ENCODE measurements at regions not wholly inside any gene's neighbourhood (a gene's known extent, or its start where the extent isn't known, plus 50 kb on each side); places are given as distances from the start of the nearest gene placed in this dataset.

- H3K27ac ChIP-seq (ENCODE audit: low read depth in 2 of 2, low read length in 1 of 2): no peak overlapping the region
- H3K36me3 ChIP-seq (ENCODE audit: control insufficient read depth in 2 of 2, insufficient read depth in 2 of 2, low read length in 1 of 2): no peaks in the 10 kb centered on the region
- peaks cover 9 to 31% of the 10 kb centered on the region in 2 donors for H3K27me3 ChIP-seq (ENCODE audit: control insufficient read depth in 1 of 2, insufficient read depth in 2 of 2, low read length in 2 of 2)
- H3K4me3 ChIP-seq (ENCODE audit: low read depth in 1 of 2, low read length in 2 of 2): peak overlapping the region; percentile 35 to 53
- H3K4me1 ChIP-seq (ENCODE audit: control insufficient read depth in 2 of 2, insufficient read depth in 2 of 2, low read length in 1 of 2): peaks cover 13 to 15% of the 10 kb centered on the region in 2 donors
- peaks cover 0 to 3% of the 10 kb centered on the region in 2 donors for H3K9me3 ChIP-seq (ENCODE audit: control insufficient read depth in 2 of 2, insufficient read depth in 1 of 2, low read depth in 1 of 2, low read length in 1 of 2)
- WGBS, 2 donors: 1% methylated on average over 54 to 59 of the region's 59 CpGs
These were observed 73.9 kb upstream of the LEP start for GRCh38 chr7:128167042-128167701.

GRCh38 chr7:128167791-128168666, 73.0 kb upstream of the LEP start:
- Histone ChIP-seq H3K4me3 (ENCODE audit: low read depth in 1 of 2, low read length in 2 of 2) (peak overlapping the region in 1 of 2 donors; percentile 53), H3K27ac (ENCODE audit: low read depth in 2 of 2, low read length in 1 of 2) (no peak overlapping the region), H3K27me3 (ENCODE audit: control insufficient read depth in 1 of 2, insufficient read depth in 2 of 2, low read length in 2 of 2) (peaks cover 9 to 31% of the 10 kb centered on the region in 2 donors), H3K36me3 (ENCODE audit: control insufficient read depth in 2 of 2, insufficient read depth in 2 of 2, low read length in 1 of 2) (no peaks in the 10 kb centered on the region), H3K4me1 (ENCODE audit: control insufficient read depth in 2 of 2, insufficient read depth in 2 of 2, low read length in 1 of 2) (peaks cover 13 to 15% of the 10 kb centered on the region in 2 donors), H3K9me3 (ENCODE audit: control insufficient read depth in 2 of 2, insufficient read depth in 1 of 2, low read depth in 1 of 2, low read length in 1 of 2) (peaks cover 0 to 3% of the 10 kb centered on the region in 2 donors)
- 5 to 7% methylated on average over 57 to 59 of the region's 59 CpGs for WGBS, 2 donors

GRCh38 chr7:128168667-128169210, 72.3 kb upstream of the LEP start:
- peaks cover 9 to 27% of the 10 kb centered on the region in 2 donors for H3K27me3 ChIP-seq (ENCODE audit: control insufficient read depth in 1 of 2, insufficient read depth in 2 of 2, low read length in 2 of 2)
- no peak overlapping the region for H3K4me3 ChIP-seq (ENCODE audit: low read depth in 1 of 2, low read length in 2 of 2)
- H3K36me3 ChIP-seq (ENCODE audit: control insufficient read depth in 2 of 2, insufficient read depth in 2 of 2, low read length in 1 of 2): no peaks in the 10 kb centered on the region
- WGBS, 2 donors: 10 to 11% methylated on average over 14 to 16 of the region's 16 CpGs
- H3K27ac ChIP-seq (ENCODE audit: low read depth in 2 of 2, low read length in 1 of 2): no peak overlapping the region
- H3K4me1 ChIP-seq (ENCODE audit: control insufficient read depth in 2 of 2, insufficient read depth in 2 of 2, low read length in 1 of 2): peaks cover 13 to 15% of the 10 kb centered on the region in 2 donors
- peaks cover 0 to 3% of the 10 kb centered on the region in 2 donors for H3K9me3 ChIP-seq (ENCODE audit: control insufficient read depth in 2 of 2, insufficient read depth in 1 of 2, low read depth in 1 of 2, low read length in 1 of 2)

GRCh38 chr7:128170461-128170860, 70.6 kb upstream of the LEP start:
- Histone ChIP-seq H3K4me3 (ENCODE audit: low read depth in 1 of 2, low read length in 2 of 2) (no peak overlapping the region), H3K4me1 (ENCODE audit: control insufficient read depth in 2 of 2, insufficient read depth in 2 of 2, low read length in 1 of 2) (peaks cover 13 to 15% of the 10 kb centered on the region in 2 donors), H3K27me3 (ENCODE audit: control insufficient read depth in 1 of 2, insufficient read depth in 2 of 2, low read length in 2 of 2) (peaks cover 9 to 26% of the 10 kb centered on the region in 2 donors), H3K36me3 (ENCODE audit: control insufficient read depth in 2 of 2, insufficient read depth in 2 of 2, low read length in 1 of 2) (no peaks in the 10 kb centered on the region), H3K27ac (ENCODE audit: low read depth in 2 of 2, low read length in 1 of 2) (no peak overlapping the region), H3K9me3 (ENCODE audit: control insufficient read depth in 2 of 2, insufficient read depth in 1 of 2, low read depth in 1 of 2, low read length in 1 of 2) (peaks cover 0 to 3% of the 10 kb centered on the region in 2 donors)
- WGBS, 2 donors: 38 to 52% methylated on average over 1 of the region's 1 CpG

- Histone ChIP-seq H3K27me3 (ENCODE audit: control insufficient read depth in 1 of 2, insufficient read depth in 2 of 2, low read length in 2 of 2) (peaks cover 4 to 23% of the 10 kb centered on the region in 2 donors), H3K4me3 (ENCODE audit: low read depth in 1 of 2, low read length in 2 of 2) (no peak overlapping the region), H3K27ac (ENCODE audit: low read depth in 2 of 2, low read length in 1 of 2) (no peak overlapping the region), H3K4me1 (ENCODE audit: control insufficient read depth in 2 of 2, insufficient read depth in 2 of 2, low read length in 1 of 2) (peaks cover 13 to 15% of the 10 kb centered on the region in 2 donors), H3K9me3 (ENCODE audit: control insufficient read depth in 2 of 2, insufficient read depth in 1 of 2, low read depth in 1 of 2, low read length in 1 of 2) (peaks cover 0 to 3% of the 10 kb centered on the region in 2 donors), H3K36me3 (ENCODE audit: control insufficient read depth in 2 of 2, insufficient read depth in 2 of 2, low read length in 1 of 2) (no peaks in the 10 kb centered on the region)
- WGBS, 2 donors: 68 to 69% methylated on average over 10 of the region's 10 CpGs
These were observed 69.6 kb upstream of the LEP start for GRCh38 chr7:128171342-128171918.

- H3K4me3 ChIP-seq (ENCODE audit: low read depth in 1 of 2, low read length in 2 of 2): no peak overlapping the region
- H3K27me3 ChIP-seq (ENCODE audit: control insufficient read depth in 1 of 2, insufficient read depth in 2 of 2, low read length in 2 of 2): peaks cover 4 to 16% of the 10 kb centered on the region in 2 donors
- no peak overlapping the region for H3K27ac ChIP-seq (ENCODE audit: low read depth in 2 of 2, low read length in 1 of 2)
- H3K36me3 ChIP-seq (ENCODE audit: control insufficient read depth in 2 of 2, insufficient read depth in 2 of 2, low read length in 1 of 2): no peaks in the 10 kb centered on the region
- 45 to 53% methylated on average over 7 of the region's 7 CpGs for WGBS, 2 donors
- peaks cover 10 to 12% of the 10 kb centered on the region in 2 donors for H3K4me1 ChIP-seq (ENCODE audit: control insufficient read depth in 2 of 2, insufficient read depth in 2 of 2, low read length in 1 of 2)
- H3K9me3 ChIP-seq (ENCODE audit: control insufficient read depth in 2 of 2, insufficient read depth in 1 of 2, low read depth in 1 of 2, low read length in 1 of 2): peaks cover 0 to 3% of the 10 kb centered on the region in 2 donors
These were observed 68.9 kb upstream of the LEP start for GRCh38 chr7:128172151-128172550.

- Histone ChIP-seq H3K4me3 (ENCODE audit: low read depth in 1 of 2, low read length in 2 of 2) (no peak overlapping the region), H3K27me3 (ENCODE audit: control insufficient read depth in 1 of 2, insufficient read depth in 2 of 2, low read length in 2 of 2) (peaks cover 4 to 8% of the 10 kb centered on the region in 2 donors), H3K36me3 (ENCODE audit: control insufficient read depth in 2 of 2, insufficient read depth in 2 of 2, low read length in 1 of 2) (no peaks in the 10 kb centered on the region), H3K27ac (ENCODE audit: low read depth in 2 of 2, low read length in 1 of 2) (no peak overlapping the region), H3K4me1 (ENCODE audit: control insufficient read depth in 2 of 2, insufficient read depth in 2 of 2, low read length in 1 of 2) (peaks cover 3 to 4% of the 10 kb centered on the region in 2 donors), H3K9me3 (ENCODE audit: control insufficient read depth in 2 of 2, insufficient read depth in 1 of 2, low read depth in 1 of 2, low read length in 1 of 2) (peaks cover 0 to 3% of the 10 kb centered on the region in 2 donors)
- 76 to 77% methylated on average over 6 of the region's 6 CpGs for WGBS, 2 donors
These were observed 68.1 kb upstream of the LEP start for GRCh38 chr7:128172963-128173362.

GRCh38 chr7:128174386-128174785, 66.7 kb upstream of the LEP start:
- Histone ChIP-seq H3K36me3 (ENCODE audit: control insufficient read depth in 2 of 2, insufficient read depth in 2 of 2, low read length in 1 of 2) (no peaks in the 10 kb centered on the region), H3K27ac (ENCODE audit: low read depth in 2 of 2, low read length in 1 of 2) (no peak overlapping the region), H3K4me1 (ENCODE audit: control insufficient read depth in 2 of 2, insufficient read depth in 2 of 2, low read length in 1 of 2) (no peaks in the 10 kb centered on the region), H3K9me3 (ENCODE audit: control insufficient read depth in 2 of 2, insufficient read depth in 1 of 2, low read depth in 1 of 2, low read length in 1 of 2) (no peaks in the 10 kb centered on the region), H3K4me3 (ENCODE audit: low read depth in 1 of 2, low read length in 2 of 2) (no peak overlapping the region), H3K27me3 (ENCODE audit: control insufficient read depth in 1 of 2, insufficient read depth in 2 of 2, low read length in 2 of 2) (peaks cover 4 to 5% of the 10 kb centered on the region in 2 donors)
- 76 to 86% methylated on average over 11 of the region's 11 CpGs for WGBS, 2 donors

GRCh38 chr7:128176696-128177095, 64.4 kb upstream of the LEP start:
- 70 to 79% methylated on average over 7 of the region's 7 CpGs for WGBS, 2 donors

More at GRCh38 chr7:128176696-128177095, 64.4 kb upstream of the LEP start:
- no peaks in the 10 kb centered on the region for H3K4me1 ChIP-seq (ENCODE audit: control insufficient read depth in 2 of 2, insufficient read depth in 2 of 2, low read length in 1 of 2)
- H3K27me3 ChIP-seq (ENCODE audit: control insufficient read depth in 1 of 2, insufficient read depth in 2 of 2, low read length in 2 of 2): no peaks in the 10 kb centered on the region
- H3K36me3 ChIP-seq (ENCODE audit: control insufficient read depth in 2 of 2, insufficient read depth in 2 of 2, low read length in 1 of 2): no peaks in the 10 kb centered on the region
- H3K27ac ChIP-seq (ENCODE audit: low read depth in 2 of 2, low read length in 1 of 2): no peak overlapping the region
- H3K4me3 ChIP-seq (ENCODE audit: low read depth in 1 of 2, low read length in 2 of 2): no peak overlapping the region
- H3K9me3 ChIP-seq (ENCODE audit: control insufficient read depth in 2 of 2, insufficient read depth in 1 of 2, low read depth in 1 of 2, low read length in 1 of 2): no peaks in the 10 kb centered on the region

Data from esophagus (tissue), 2 donors.